H1 (cell line): ENCODE measurements at regions not wholly inside any gene's neighbourhood (a gene's known extent, or its start where the extent isn't known, plus 50 kb on each side); places are given as distances from the start of the nearest gene placed in this dataset.

Experiments
- CTCF ChIA-PET: fragments of 300-600 bp; sonication (Branson Sonifier 250); formaldehyde crosslinking; loops from one replicate; lab custom pipeline; 2021; ENCODE audit not compliant: partially characterized antibody; lab: Charles Lee
- POLR2A ChIA-PET: fragments of 300-600 bp; sonication (Branson Sonifier 250); formaldehyde crosslinking; loops from one replicate; lab custom pipeline; 2021; ENCODE audit warnings: inconsistent platforms; ENCODE audit not compliant: partially characterized antibody; lab: Charles Lee
- DNase-seq, 2 experiments: peaks; one replicate each; pipeline versions ENCODE4 v3.0.0 to v3.0.0-alpha.2; 2010 to 2022; ENCODE audit warnings: low spot score in 2 of 2, low read depth in 1 of 2, mixed read lengths in 1 of 2
- FAIRE-seq: peaks from 2 replicates; lab custom pipeline; 2011; peaks lifted over from hg19 to GRCh38; lab: Jason Lieb, UNC
- H2AFZ ChIP-seq: 2 replicates; pipeline ENCODE4 v1.8.1; 2012; ENCODE audit warnings: low read length, inconsistent platforms
- H2AK5ac ChIP-seq: 2 replicates; pipeline ENCODE4 v1.6.1; 2013; ENCODE audit warnings: low read depth, low read length
- H2BK120ac ChIP-seq: replicated peaks from 2 replicates; pipeline ENCODE3; 2013; ENCODE audit warnings: low read depth, low read length, inconsistent platforms
- H2BK12ac ChIP-seq: 2 replicates; pipeline ENCODE4 v1.6.1; 2013; ENCODE audit warnings: low read depth, low read length
- H2BK15ac ChIP-seq: 2 replicates; pipeline ENCODE4 v1.6.1; 2013; ENCODE audit warnings: low read length
- H2BK20ac ChIP-seq: 2 replicates; pipeline ENCODE4 v1.6.1; 2013; ENCODE audit warnings: low read length
- H2BK5ac ChIP-seq: 2 replicates; pipeline ENCODE4 v1.6.1; 2013; ENCODE audit warnings: low read depth, low read length
- H3K14ac ChIP-seq: 2 replicates; pipeline ENCODE4 v1.6.1; 2013; ENCODE audit warnings: inconsistent platforms; ENCODE audit not compliant: insufficient read length
- H3K18ac ChIP-seq: 2 replicates; pipeline ENCODE4 v1.6.1; 2013; ENCODE audit warnings: low read length; ENCODE audit errors: extremely low read depth
- H3K23ac ChIP-seq: 2 replicates; pipeline ENCODE4 v1.6.1; 2013; ENCODE audit warnings: inconsistent platforms; ENCODE audit not compliant: insufficient read length
- H3K23me2 ChIP-seq: 2 replicates; pipeline ENCODE4 v1.6.1; 2013; ENCODE audit warnings: low read depth, low read length
- H3K27ac ChIP-seq: 2 replicates; pipeline ENCODE4 v1.6.1; 2011; ENCODE audit warnings: low read depth, low read length, inconsistent platforms
- H3K27me3 ChIP-seq, 4 experiments: replicated peaks in 1 of 4; 1 replicate in 1 of 4; 2 replicates in 3 of 4; pipeline versions ENCODE4 v1.6.1 to v1.8.1; 2011 to 2013; ENCODE audit warnings: low read length in 3 of 4, mild to moderate bottlenecking in 3 of 4, inconsistent platforms in 2 of 4, mixed read lengths in 2 of 4, moderate library complexity in 1 of 4; ENCODE audit not compliant: control insufficient read depth in 3 of 4, insufficient read depth in 3 of 4; ENCODE audit errors: extremely low read depth in 1 of 4
- H3K36me3 ChIP-seq, 4 experiments: 2 replicates each; pipeline versions ENCODE4 v1.6.1 to v1.8.1; 2011 to 2013; ENCODE audit warnings: mild to moderate bottlenecking in 4 of 4, low read length in 3 of 4, moderate library complexity in 2 of 4, control low read depth in 1 of 4, inconsistent platforms in 1 of 4; ENCODE audit not compliant: insufficient read depth in 4 of 4, control insufficient read depth in 2 of 4
- H3K4ac ChIP-seq: replicated peaks from 2 replicates; pipeline ENCODE3; 2013; ENCODE audit warnings: low read length, low read depth, mixed read lengths, inconsistent platforms; ENCODE audit not compliant: insufficient read length
- H3K4me1 ChIP-seq, 4 experiments: replicated peaks in 1 of 4; 1 replicate in 1 of 4; 2 replicates in 3 of 4; pipeline versions ENCODE4 v1.6.1 to v1.8.1; 2011 to 2013; ENCODE audit warnings: low read length in 3 of 4, inconsistent platforms in 2 of 4, mixed read lengths in 1 of 4; ENCODE audit not compliant: insufficient read depth in 4 of 4, control insufficient read depth in 3 of 4
- H3K4me2 ChIP-seq, 2 experiments: 2 replicates each; pipeline versions ENCODE4 v1.6.1 to v1.8.1; 2011 to 2013; ENCODE audit warnings: low read depth in 2 of 2, low read length in 2 of 2, control low read depth in 1 of 2, inconsistent platforms in 1 of 2, mild to moderate bottlenecking in 1 of 2; ENCODE audit not compliant: insufficient read depth in 1 of 2
- H3K4me3 ChIP-seq, 4 experiments: fragments of 200-600, 300-600 bp in 1 of 4; sonication (generic), shearing (Covaris generic), sonication (Bioruptor Twin) in 1 of 4; 2 replicates each; pipeline versions ENCODE4 v1.5.1 to v1.8.1; 2011 to 2016; ENCODE audit warnings: low read length in 4 of 4, low read depth in 3 of 4, control low read depth in 2 of 4, inconsistent platforms in 2 of 4, mild to moderate bottlenecking in 2 of 4, mixed read lengths in 1 of 4, moderate library complexity in 1 of 4; ENCODE audit not compliant: insufficient read depth in 2 of 4; ENCODE audit errors: extremely low read depth in 1 of 4
- H3K56ac ChIP-seq: replicated peaks from 2 replicates; pipeline ENCODE3; 2013; ENCODE audit warnings: low read depth, mild to moderate bottlenecking, mixed read lengths, low read length, inconsistent platforms; ENCODE audit not compliant: insufficient read length
- H3K79me1 ChIP-seq: 2 replicates; pipeline ENCODE4 v1.6.1; 2013; ENCODE audit warnings: low read depth, low read length, control low read depth
- H3K79me2 ChIP-seq, 2 experiments: 2 replicates each; pipeline versions ENCODE4 v1.6.1 to v1.8.1; 2012 to 2013; ENCODE audit warnings: low read length in 2 of 2, mild to moderate bottlenecking in 2 of 2, inconsistent platforms in 1 of 2; ENCODE audit not compliant: insufficient read depth in 2 of 2, control insufficient read depth in 1 of 2
- H3K9ac ChIP-seq, 4 experiments: replicated peaks in 1 of 4; 1 replicate in 1 of 4; 2 replicates in 3 of 4; pipeline versions ENCODE4 v1.6.1 to v1.8.1; 2011 to 2013; ENCODE audit warnings: low read depth in 3 of 4, low read length in 3 of 4, control low read depth in 2 of 4, mild to moderate bottlenecking in 2 of 4, moderate library complexity in 2 of 4, inconsistent platforms in 1 of 4; ENCODE audit errors: extremely low read depth in 1 of 4
- H3K9me3 ChIP-seq, 2 experiments: 2 replicates each; pipeline versions ENCODE4 v1.6.1 to v1.8.1; 2012 to 2013; ENCODE audit warnings: mild to moderate bottlenecking in 2 of 2, moderate library complexity in 2 of 2, control low read depth in 1 of 2, inconsistent platforms in 1 of 2, low read depth in 1 of 2, low read length in 1 of 2, mixed read lengths in 1 of 2; ENCODE audit not compliant: insufficient read depth in 2 of 2
- H4K20me1 ChIP-seq, 2 experiments: replicated peaks in 1 of 2; 2 replicates each; pipeline versions ENCODE3 to v1.8.1; 2011 to 2013; ENCODE audit warnings: inconsistent platforms in 2 of 2, low read length in 2 of 2, mild to moderate bottlenecking in 1 of 2; ENCODE audit not compliant: insufficient read depth in 2 of 2, control insufficient read depth in 1 of 2
- H4K5ac ChIP-seq: 2 replicates; pipeline ENCODE4 v1.6.1; 2013; ENCODE audit warnings: low read length, low read depth, mixed read lengths, inconsistent platforms; ENCODE audit not compliant: insufficient read length
- H4K8ac ChIP-seq: 2 replicates; pipeline ENCODE4 v1.8.0; 2013; ENCODE audit warnings: mild to moderate bottlenecking, moderate library complexity, low read length, inconsistent platforms; ENCODE audit not compliant: insufficient read depth; ENCODE audit errors: extremely low read depth
- H4K91ac ChIP-seq: replicated peaks from 2 replicates; pipeline ENCODE3; 2013; ENCODE audit warnings: low read length, mixed read lengths, inconsistent platforms; ENCODE audit not compliant: insufficient read length
- ASH2L ChIP-seq: fragments of 200-600, 300-600 bp; sonication (generic); IDR thresholded peaks from one replicate; pipeline ENCODE4 v1.7.1; 2017; ENCODE audit warnings: low read length
- CHD2 ChIP-seq: IDR thresholded peaks from 2 replicates; pipeline ENCODE4 v1.6.1; 2012; ENCODE audit warnings: low read length, improper control_type of control experiment
- RAD21 ChIP-seq, 2 experiments: IDR thresholded peaks in 1 of 2; conservative IDR thresholded peaks in 1 of 2; 2 replicates each; pipeline ENCODE4 v1.6.1; 2011; ENCODE audit warnings: low read depth in 2 of 2, low read length in 2 of 2, improper control_type of control experiment in 1 of 2, inconsistent platforms in 1 of 2, mild to moderate bottlenecking in 1 of 2, moderate library complexity in 1 of 2
- SP1 ChIP-seq: IDR thresholded peaks from 2 replicates; pipeline ENCODE4 v1.6.1; 2011; ENCODE audit warnings: low read depth, low read length
- WGBS, 2 experiments: shearing (Covaris generic) in 1 of 2; methylation state at CpG; one replicate each; pipeline versions ENCODE4 v1.1.6 to v1.1.7; 2013 to 2015; ENCODE audit warnings: low lambda C conversion rate in 2 of 2, mixed read lengths in 2 of 2, inconsistent platforms in 1 of 2, low coverage in 1 of 2, missing lambda C conversion rate in 1 of 2; ENCODE audit not compliant: insufficient replicate concordance in 2 of 2, insufficient coverage in 1 of 2, insufficient read length in 1 of 2; ENCODE audit errors: extremely low coverage in 1 of 2, missing lambda C conversion rate in 1 of 2; 5-methylcytosine and 5-hydroxymethylcytosine counted together

DNA sequence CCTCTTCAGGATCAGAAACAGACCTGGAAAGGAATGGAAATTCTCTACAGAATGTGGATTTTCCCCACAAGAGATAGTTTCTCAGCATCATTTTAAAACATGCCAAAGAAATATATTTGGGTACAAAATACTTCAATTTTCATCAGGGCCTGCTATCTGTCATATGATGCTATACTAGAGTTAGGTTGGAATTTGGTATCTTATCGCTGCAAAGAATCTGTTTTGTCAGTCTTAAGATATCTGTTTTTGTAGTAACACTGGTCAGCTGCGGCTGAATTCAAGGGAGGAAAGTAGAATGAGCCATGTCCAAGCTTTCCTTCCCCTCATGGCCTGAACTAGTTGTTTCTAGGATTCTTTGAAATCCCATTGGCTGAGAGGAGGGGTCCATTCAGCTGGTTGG is 806.4 kb downstream of the KCNA4 start:
- Histone ChIP-seq H3K23me2 (no peaks in the 10 kb centered on the region), H4K20me1 (no peaks in the 10 kb centered on the region), H3K23ac (no peak overlapping the region), H3K56ac (no peak overlapping the region), H3K27ac (no peak overlapping the region), H3K36me3 (no peaks in the 10 kb centered on the region), H3K4ac (no peak overlapping the region), H2BK120ac (no peak overlapping the region), H4K8ac (no peak overlapping the region), H2BK15ac (no peak overlapping the region), H3K9ac (no peak overlapping the region), H3K79me1 (no peaks in the 10 kb centered on the region), H3K4me2 (no peak overlapping the region), H4K91ac (no peak overlapping the region), H3K4me3 (no peak overlapping the region), H3K9me3 (no peaks in the 10 kb centered on the region), H3K14ac (no peak overlapping the region), H3K27me3 (no peaks in the 10 kb centered on the region), H3K4me1 (no peaks in the 10 kb centered on the region), H2AFZ (no peak overlapping the region), H3K18ac (no peak overlapping the region), H2AK5ac (no peak overlapping the region), H3K79me2 (no peaks in the 10 kb centered on the region), H2BK5ac (no peak overlapping the region), H2BK12ac (no peak overlapping the region), H2BK20ac (no peak overlapping the region), H4K5ac (no peak overlapping the region)
- ChIA-PET CTCF (no interaction called here), POLR2A (no interaction called here)
- TF ChIP-seq CHD2 (no peak), RAD21 (IDR thresholded peaks at IDR 0.05 in 1 of 2, conservative IDR thresholded peaks at IDR 0.05 in 1 of 2; ENCODE audit: low read depth in 2 of 2, low read length in 2 of 2) (no peak), ASH2L (no peak), SP1 (no peak)
- FAIRE-seq = no peak
- WGBS, 2 experiments = 97% methylated on average over 2 of the region's 2 CpGs; no CpG with 5 or more reads in 1 of the 2 experiments
- DNase-seq = no peak
